ENCODE measurements at regions not wholly inside any gene's neighbourhood (a gene's known extent, or its start where the extent isn't known, plus 50 kb on each side); places are given as distances from the start of the nearest gene placed in this dataset.

DNA sequence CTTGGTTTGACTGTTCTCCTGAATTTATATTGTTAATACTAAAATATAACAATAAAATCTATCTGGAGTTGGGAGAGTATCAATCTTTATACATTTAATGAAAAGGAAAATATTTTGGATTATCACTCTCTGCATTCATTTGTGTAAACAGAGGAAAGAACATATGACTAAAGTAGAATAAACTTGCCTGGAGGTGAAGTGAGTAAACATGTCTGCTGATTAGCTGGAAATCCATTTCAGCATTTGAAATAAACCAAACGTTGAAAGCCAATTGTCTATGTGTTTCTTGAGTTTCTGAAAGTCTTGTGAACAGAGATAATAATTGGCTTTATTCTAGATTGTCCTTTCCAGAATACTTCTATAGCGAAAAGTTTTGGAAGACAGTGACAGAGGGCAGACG lies 776.2 kb downstream of the SEMA5A start:
- TF ChIP-seq, protein P1, sequence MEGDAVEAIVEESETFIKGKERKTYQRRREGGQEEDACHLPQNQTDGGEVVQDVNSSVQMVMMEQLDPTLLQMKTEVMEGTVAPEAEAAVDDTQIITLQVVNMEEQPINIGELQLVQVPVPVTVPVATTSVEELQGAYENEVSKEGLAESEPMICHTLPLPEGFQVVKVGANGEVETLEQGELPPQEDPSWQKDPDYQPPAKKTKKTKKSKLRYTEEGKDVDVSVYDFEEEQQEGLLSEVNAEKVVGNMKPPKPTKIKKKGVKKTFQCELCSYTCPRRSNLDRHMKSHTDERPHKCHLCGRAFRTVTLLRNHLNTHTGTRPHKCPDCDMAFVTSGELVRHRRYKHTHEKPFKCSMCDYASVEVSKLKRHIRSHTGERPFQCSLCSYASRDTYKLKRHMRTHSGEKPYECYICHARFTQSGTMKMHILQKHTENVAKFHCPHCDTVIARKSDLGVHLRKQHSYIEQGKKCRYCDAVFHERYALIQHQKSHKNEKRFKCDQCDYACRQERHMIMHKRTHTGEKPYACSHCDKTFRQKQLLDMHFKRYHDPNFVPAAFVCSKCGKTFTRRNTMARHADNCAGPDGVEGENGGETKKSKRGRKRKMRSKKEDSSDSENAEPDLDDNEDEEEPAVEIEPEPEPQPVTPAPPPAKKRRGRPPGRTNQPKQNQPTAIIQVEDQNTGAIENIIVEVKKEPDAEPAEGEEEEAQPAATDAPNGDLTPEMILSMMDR (conservative IDR thresholded peaks at IDR 0.05; ENCODE audit: low read length) = no peak
- TF ChIP-seq EZH2phosphoT487 (IDR thresholded peaks at IDR 0.05; ENCODE audit: borderline replicate concordance, low read depth, low read length) = no peak
